ENCODE measurements at regions not wholly inside any gene's neighbourhood (a gene's known extent, or its start where the extent isn't known, plus 50 kb on each side); places are given as distances from the start of the nearest gene placed in this dataset.

- H3K14ac ChIP-seq (ENCODE audit: low read length), result no peak overlapping the region
- H4K91ac ChIP-seq (ENCODE audit: low read depth, low read length, poor library complexity), result no peak overlapping the region
- no peak overlapping the region for H2AFZ ChIP-seq (ENCODE audit: low read length)
- no peaks in the 10 kb centered on the region for H3K9me3 ChIP-seq (replicated peaks in 1 of 2; ENCODE audit: control insufficient read depth in 2 of 2, insufficient read depth in 1 of 2, low read depth in 1 of 2, low read length in 2 of 2)
- H3K9ac ChIP-seq (ENCODE audit: low read depth, low read length, poor library complexity), result no peak overlapping the region
- H3K18ac ChIP-seq (ENCODE audit: low read length), result no peak overlapping the region
- no peak overlapping the region for H2BK12ac ChIP-seq (ENCODE audit: low read length)
- no peak overlapping the region for H2AK5ac ChIP-seq (ENCODE audit: low read depth, low read length)
- no peak overlapping the region for H2BK15ac ChIP-seq (ENCODE audit: low read length)
- no peak overlapping the region for H4K8ac ChIP-seq (ENCODE audit: low read depth, low read length)
- WGBS, 2 donors (ENCODE audit: extremely low coverage in 2 of 2, insufficient read length in 2 of 2, insufficient replicate concordance in 1 of 2), result no CpG with 5 or more reads among the region's 1 CpG
- no peak overlapping the region for H3K4me3 ChIP-seq (ENCODE audit: low read length in 2 of 2)
- H3K27ac ChIP-seq (replicated peaks; ENCODE audit: low read length), result no peak overlapping the region
- peaks cover 3 to 7% of the 10 kb centered on the region in 2 donors for H3K4me1 ChIP-seq (ENCODE audit: control insufficient read depth in 2 of 2, insufficient read depth in 1 of 2, low read depth in 1 of 2, low read length in 2 of 2)
- H2BK120ac ChIP-seq (ENCODE audit: low read depth, low read length), result no peak overlapping the region
- no peak overlapping the region for H3K23ac ChIP-seq (ENCODE audit: low read depth, low read length, poor library complexity)
- H2BK5ac ChIP-seq (ENCODE audit: low read length), result no peak overlapping the region
- H3K27me3 ChIP-seq (ENCODE audit: control insufficient read depth in 3 of 3, insufficient read depth in 3 of 3, low read depth in 1 of 3, low read length in 3 of 3), result no peaks in the 10 kb centered on the region
- H3K79me1 ChIP-seq (ENCODE audit: low read depth, low read length), result no peaks in the 10 kb centered on the region
- H3K4ac ChIP-seq (ENCODE audit: low read length), result no peak overlapping the region
- H3K4me2 ChIP-seq (ENCODE audit: insufficient read depth, low read length, poor library complexity, severe bottlenecking), result no peak overlapping the region
- no peaks in the 10 kb centered on the region for H3K36me3 ChIP-seq (replicated peaks in 1 of 2; ENCODE audit: control insufficient read depth in 2 of 2, insufficient read depth in 2 of 2, low read length in 2 of 2)
- DNase-seq (ENCODE audit: low spot score), result no peak
Observed at GRCh38 chr5:35312267-35312666, 82.0 kb upstream of the PRLR start.

DNA sequence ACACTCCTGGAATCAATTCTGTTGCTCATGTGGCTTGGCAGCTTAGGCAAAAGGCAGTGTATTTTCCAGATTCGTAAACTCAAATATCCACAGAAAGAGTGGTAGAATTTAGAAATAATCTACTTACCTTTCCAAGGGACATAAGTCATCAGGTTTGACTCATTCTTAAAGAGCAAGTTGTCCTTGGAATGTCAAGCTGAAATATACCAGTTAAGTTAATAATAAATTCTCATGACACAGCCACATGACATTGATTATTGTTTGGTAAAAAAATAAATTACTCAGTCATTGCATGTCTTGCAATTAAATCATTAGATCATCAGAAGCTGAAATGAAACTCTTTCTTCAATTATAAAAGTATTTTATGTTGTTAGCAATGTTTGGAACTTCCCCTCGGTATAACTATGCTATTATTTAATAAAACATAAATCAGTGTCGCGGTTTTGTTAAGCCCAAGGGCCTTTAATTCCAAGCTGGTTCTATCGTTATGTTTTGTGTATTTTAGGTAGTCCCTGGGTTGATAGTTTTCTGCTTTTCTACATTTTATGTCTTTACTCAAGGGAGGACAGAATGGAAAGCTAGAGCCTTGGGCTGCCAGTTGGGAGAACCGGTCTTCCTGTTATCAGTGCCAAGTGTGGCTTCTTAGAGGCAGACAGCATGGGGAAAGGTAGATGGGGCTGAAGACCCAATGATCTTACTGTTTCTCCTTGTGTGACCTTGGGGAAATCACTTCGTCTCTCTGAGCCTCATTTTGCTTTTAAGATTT is 79.3 kb upstream of the PRLR start:
- Histone ChIP-seq H2BK15ac (ENCODE audit: low read length) (no peak overlapping the region), H3K4me2 (ENCODE audit: insufficient read depth, low read length, poor library complexity, severe bottlenecking) (no peak overlapping the region), H2AK5ac (ENCODE audit: low read depth, low read length) (no peak overlapping the region), H3K18ac (ENCODE audit: low read length) (no peak overlapping the region), H2BK5ac (ENCODE audit: low read length) (no peak overlapping the region), H4K8ac (ENCODE audit: low read depth, low read length) (no peak overlapping the region), H3K27ac (replicated peaks; ENCODE audit: low read length) (no peak overlapping the region), H3K14ac (ENCODE audit: low read length) (no peak overlapping the region), H3K4ac (ENCODE audit: low read length) (no peak overlapping the region), H3K4me3 (ENCODE audit: low read length in 2 of 2) (no peak overlapping the region), H3K9ac (ENCODE audit: low read depth, low read length, poor library complexity) (no peak overlapping the region), H3K27me3 (ENCODE audit: control insufficient read depth in 3 of 3, insufficient read depth in 3 of 3, low read depth in 1 of 3, low read length in 3 of 3) (no peaks in the 10 kb centered on the region), H2BK120ac (ENCODE audit: low read depth, low read length) (no peak overlapping the region), H3K9me3 (replicated peaks in 1 of 2; ENCODE audit: control insufficient read depth in 2 of 2, insufficient read depth in 1 of 2, low read depth in 1 of 2, low read length in 2 of 2) (no peaks in the 10 kb centered on the region), H2BK12ac (ENCODE audit: low read length) (no peak overlapping the region), H4K91ac (ENCODE audit: low read depth, low read length, poor library complexity) (no peak overlapping the region), H3K4me1 (ENCODE audit: control insufficient read depth in 2 of 2, insufficient read depth in 1 of 2, low read depth in 1 of 2, low read length in 2 of 2) (peaks cover 3 to 7% of the 10 kb centered on the region in 2 donors), H3K23ac (ENCODE audit: low read depth, low read length, poor library complexity) (no peak overlapping the region), H3K79me1 (ENCODE audit: low read depth, low read length) (no peaks in the 10 kb centered on the region), H3K36me3 (replicated peaks in 1 of 2; ENCODE audit: control insufficient read depth in 2 of 2, insufficient read depth in 2 of 2, low read length in 2 of 2) (no peaks in the 10 kb centered on the region), H2AFZ (ENCODE audit: low read length) (peak overlapping the region; percentile 7)
- DNase-seq (ENCODE audit: low spot score), result no peak
- WGBS, 2 donors (ENCODE audit: extremely low coverage in 2 of 2, insufficient read length in 2 of 2, insufficient replicate concordance in 1 of 2), result no CpG with 5 or more reads among the region's 7 CpGs

DNA sequence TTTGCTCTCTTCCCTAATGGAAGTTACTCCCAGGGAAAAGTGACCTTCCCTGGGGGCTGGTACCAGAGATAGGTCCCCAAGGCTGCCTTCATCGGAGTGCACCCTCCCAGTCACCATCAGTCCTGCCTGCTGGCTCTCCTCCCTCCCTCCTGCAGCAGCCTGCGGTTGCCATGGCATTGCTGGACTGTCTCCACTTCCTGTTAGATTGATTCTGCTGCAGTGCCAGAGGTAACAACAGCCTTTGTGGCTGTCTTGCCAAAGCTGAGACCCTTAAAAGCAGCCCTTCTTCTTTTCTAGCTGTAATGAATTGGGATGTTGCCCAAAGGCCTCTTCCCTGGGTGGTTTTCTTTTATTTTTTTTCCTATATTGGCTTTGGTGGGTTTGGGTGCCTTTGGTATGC is 78.1 kb upstream of the PRLR start:
- Histone ChIP-seq H3K36me3 (replicated peaks in 1 of 2; ENCODE audit: control insufficient read depth in 2 of 2, insufficient read depth in 2 of 2, low read length in 2 of 2) (no peaks in the 10 kb centered on the region), H3K18ac (ENCODE audit: low read length) (no peak overlapping the region), H4K91ac (ENCODE audit: low read depth, low read length, poor library complexity) (no peak overlapping the region), H2BK5ac (ENCODE audit: low read length) (no peak overlapping the region), H2BK15ac (ENCODE audit: low read length) (no peak overlapping the region), H3K9me3 (replicated peaks in 1 of 2; ENCODE audit: control insufficient read depth in 2 of 2, insufficient read depth in 1 of 2, low read depth in 1 of 2, low read length in 2 of 2) (no peaks in the 10 kb centered on the region), H2AFZ (ENCODE audit: low read length) (peak overlapping the region; percentile 82), H3K79me1 (ENCODE audit: low read depth, low read length) (no peaks in the 10 kb centered on the region), H3K14ac (ENCODE audit: low read length) (no peak overlapping the region), H3K4me1 (ENCODE audit: control insufficient read depth in 2 of 2, insufficient read depth in 1 of 2, low read depth in 1 of 2, low read length in 2 of 2) (peaks cover 3 to 7% of the 10 kb centered on the region in 2 donors), H3K23ac (ENCODE audit: low read depth, low read length, poor library complexity) (no peak overlapping the region), H4K8ac (ENCODE audit: low read depth, low read length) (no peak overlapping the region), H3K4me2 (ENCODE audit: insufficient read depth, low read length, poor library complexity, severe bottlenecking) (no peak overlapping the region), H3K4me3 (ENCODE audit: low read length in 2 of 2) (no peak overlapping the region), H2BK120ac (ENCODE audit: low read depth, low read length) (no peak overlapping the region), H2BK12ac (ENCODE audit: low read length) (no peak overlapping the region), H2AK5ac (ENCODE audit: low read depth, low read length) (no peak overlapping the region), H3K27ac (replicated peaks; ENCODE audit: low read length) (no peak overlapping the region), H3K27me3 (ENCODE audit: control insufficient read depth in 3 of 3, insufficient read depth in 3 of 3, low read depth in 1 of 3, low read length in 3 of 3) (no peaks in the 10 kb centered on the region), H3K9ac (ENCODE audit: low read depth, low read length, poor library complexity) (no peak overlapping the region), H3K4ac (ENCODE audit: low read length) (no peak overlapping the region)
- no CpG with 5 or more reads among the region's 2 CpGs for WGBS, 2 donors (ENCODE audit: extremely low coverage in 2 of 2, insufficient read length in 2 of 2, insufficient replicate concordance in 1 of 2)
- DNase-seq (ENCODE audit: low spot score), result no peak

DNA sequence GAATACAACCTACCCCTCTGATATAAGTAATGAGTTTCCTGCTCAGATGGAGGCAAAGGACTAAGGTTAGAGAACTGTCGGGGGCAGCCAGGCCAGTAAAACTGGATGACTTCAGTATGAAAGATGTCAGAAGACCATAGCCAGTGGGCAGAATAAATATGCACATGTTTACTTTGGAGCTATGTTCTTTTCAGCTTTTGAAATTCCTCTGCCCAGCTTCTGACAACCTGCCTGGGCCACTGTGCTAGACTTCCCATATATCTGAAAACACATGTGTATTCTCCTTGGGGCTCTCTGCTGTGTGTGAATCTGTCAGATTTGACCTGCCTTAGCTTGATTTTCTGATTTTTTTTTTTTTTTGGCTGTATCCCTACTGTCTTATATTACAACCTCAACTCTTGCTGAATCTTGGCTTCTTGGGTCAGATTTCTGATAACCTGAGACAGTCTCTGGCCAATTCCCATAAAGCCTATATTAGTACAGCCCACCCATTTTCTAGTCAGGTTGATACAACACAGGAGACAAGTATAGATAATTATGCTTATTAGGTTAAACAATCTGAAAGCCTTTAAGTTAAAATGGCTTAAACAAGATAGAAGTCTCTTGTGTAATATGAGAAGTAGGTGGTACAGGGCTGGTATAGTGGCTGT is 76.6 kb upstream of the PRLR start:
- no peak overlapping the region for H2BK15ac ChIP-seq (ENCODE audit: low read length)

More for the DNA sequence above, 76.6 kb upstream of the PRLR start:
- Histone ChIP-seq H2BK120ac (ENCODE audit: low read depth, low read length) (no peak overlapping the region), H3K79me1 (ENCODE audit: low read depth, low read length) (no peaks in the 10 kb centered on the region), H2AFZ (ENCODE audit: low read length) (no peak overlapping the region), H3K23ac (ENCODE audit: low read depth, low read length, poor library complexity) (no peak overlapping the region), H3K18ac (ENCODE audit: low read length) (no peak overlapping the region), H2AK5ac (ENCODE audit: low read depth, low read length) (no peak overlapping the region), H3K14ac (ENCODE audit: low read length) (no peak overlapping the region), H3K36me3 (replicated peaks in 1 of 2; ENCODE audit: control insufficient read depth in 2 of 2, insufficient read depth in 2 of 2, low read length in 2 of 2) (no peaks in the 10 kb centered on the region), H4K8ac (ENCODE audit: low read depth, low read length) (no peak overlapping the region), H2BK5ac (ENCODE audit: low read length) (no peak overlapping the region), H3K4me3 (ENCODE audit: low read length in 2 of 2) (no peak overlapping the region), H3K4me1 (ENCODE audit: control insufficient read depth in 2 of 2, insufficient read depth in 1 of 2, low read depth in 1 of 2, low read length in 2 of 2) (peaks cover 3 to 7% of the 10 kb centered on the region in 2 donors), H3K9me3 (replicated peaks in 1 of 2; ENCODE audit: control insufficient read depth in 2 of 2, insufficient read depth in 1 of 2, low read depth in 1 of 2, low read length in 2 of 2) (no peaks in the 10 kb centered on the region), H3K4me2 (ENCODE audit: insufficient read depth, low read length, poor library complexity, severe bottlenecking) (no peak overlapping the region), H3K27ac (replicated peaks; ENCODE audit: low read length) (no peak overlapping the region), H3K27me3 (ENCODE audit: control insufficient read depth in 3 of 3, insufficient read depth in 3 of 3, low read depth in 1 of 3, low read length in 3 of 3) (no peaks in the 10 kb centered on the region), H3K4ac (ENCODE audit: low read length) (no peak overlapping the region), H3K9ac (ENCODE audit: low read depth, low read length, poor library complexity) (no peak overlapping the region), H2BK12ac (ENCODE audit: low read length) (no peak overlapping the region), H4K91ac (ENCODE audit: low read depth, low read length, poor library complexity) (no peak overlapping the region)
- no CpG with 5 or more reads among the region's 1 CpG for WGBS, 2 donors (ENCODE audit: extremely low coverage in 2 of 2, insufficient read length in 2 of 2, insufficient replicate concordance in 1 of 2)
- no peak for DNase-seq (ENCODE audit: low spot score)

Data from neuronal stem cell (in vitro differentiated cells).